Vagina (tissue), 2 donors: ENCODE measurements at regions not wholly inside any gene's neighbourhood (a gene's known extent, or its start where the extent isn't known, plus 50 kb on each side); places are given as distances from the start of the nearest gene placed in this dataset.

ENCODE experiments used
- DNase-seq, 2 donors: peaks; one replicate each; pipeline ENCODE4 v3.0.0-alpha.2; 2017; ENCODE audit errors: extremely low spot score in 2 of 2
- H3K27ac ChIP-seq: fragments of 200-600 bp; sonication (generic); one replicate; pipeline ENCODE4 v1.5.1; 2019
- H3K27me3 ChIP-seq: fragments of 200-600 bp; sonication (generic); one replicate; pipeline ENCODE4 v1.5.1; 2019
- H3K36me3 ChIP-seq, 2 donors: fragments of 200-600 bp; sonication (generic); one replicate each; pipeline ENCODE4 v1.5.1; 2017 to 2019
- H3K4me1 ChIP-seq: fragments of 200-600 bp; sonication (generic); one replicate; pipeline ENCODE4 v1.5.1; 2019
- H3K4me3 ChIP-seq, 2 donors: fragments of 200-600 bp; sonication (generic); 1 replicate in 1 of 2; 2 replicates in 1 of 2; pipeline ENCODE4 v1.5.1; 2016 to 2019
- H3K9me3 ChIP-seq: fragments of 200-600 bp; sonication (generic); one replicate; pipeline ENCODE4 v1.5.1; 2019
- POLR2A ChIP-seq, 2 donors: fragments of 450-650 bp; IDR thresholded peaks; one replicate each; pipeline ENCODE4 v1.6.1; 2017; ENCODE audit warnings: antibody characterized with exemption in 2 of 2, mild to moderate bottlenecking in 2 of 2, moderate library complexity in 2 of 2
- POLR2AphosphoS5 ChIP-seq, 2 donors: sonication (generic); formaldehyde crosslinking; IDR thresholded peaks; one replicate each; pipeline ENCODE4 v1.9.0; 2017; ENCODE audit warnings: antibody characterized with exemption in 2 of 2, mild to moderate bottlenecking in 2 of 2, low read depth in 1 of 2; ENCODE audit not compliant: insufficient read depth in 1 of 2
- intact Hi-C: fragments of 100-400 bp; cut with DNase I; formaldehyde crosslinking; loops from one replicate; pipeline ENCODE4 v1.15.1; 2023
- TF ChIP-seq, protein P1 (sequence below), 3 experiments: fragments of 450-650 bp in 2 of 3; fragments of 200-600 bp in 1 of 3; sonication (generic) in 1 of 3; IDR thresholded peaks; one replicate each; pipeline ENCODE4 v1.5.1; 2017 to 2019; ENCODE audit warnings: antibody characterized with exemption in 3 of 3, mild to moderate bottlenecking in 2 of 3, moderate library complexity in 2 of 3

DNA sequence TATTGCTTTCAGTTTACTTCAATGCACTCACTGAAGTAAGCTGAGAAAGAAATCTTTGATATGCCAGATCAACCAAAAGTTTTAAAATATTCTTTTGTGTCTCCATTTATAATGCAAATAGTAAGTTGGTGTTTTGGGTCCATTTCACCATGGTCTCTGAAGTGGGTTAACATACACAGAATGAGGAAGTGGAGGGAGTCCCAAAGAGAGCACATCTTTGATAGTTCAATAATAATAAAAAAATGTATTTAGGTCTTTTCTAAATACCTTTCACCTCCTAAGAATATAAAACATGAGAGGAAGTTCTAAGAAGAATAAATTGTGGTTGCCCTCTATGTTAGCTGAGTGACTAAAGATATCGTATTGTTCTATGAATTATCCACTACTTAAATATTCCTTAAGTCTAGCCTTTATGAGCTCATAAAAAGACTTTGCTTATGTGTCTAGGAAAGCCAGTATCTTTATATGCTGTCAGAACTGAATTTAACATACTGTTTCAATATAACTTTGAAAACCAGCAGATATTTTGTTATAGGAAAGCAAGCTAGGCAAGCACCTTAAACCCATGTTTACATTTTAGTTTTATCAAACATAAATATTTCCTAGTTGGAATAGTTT, 148.7 kb upstream of the ZEB2 start:
- intact Hi-C loops = no loop called here
- H3K27me3 ChIP-seq = no peaks in the 10 kb centered on the region
- H3K4me1 ChIP-seq = no peaks in the 10 kb centered on the region
- TF ChIP-seq, protein P1, sequence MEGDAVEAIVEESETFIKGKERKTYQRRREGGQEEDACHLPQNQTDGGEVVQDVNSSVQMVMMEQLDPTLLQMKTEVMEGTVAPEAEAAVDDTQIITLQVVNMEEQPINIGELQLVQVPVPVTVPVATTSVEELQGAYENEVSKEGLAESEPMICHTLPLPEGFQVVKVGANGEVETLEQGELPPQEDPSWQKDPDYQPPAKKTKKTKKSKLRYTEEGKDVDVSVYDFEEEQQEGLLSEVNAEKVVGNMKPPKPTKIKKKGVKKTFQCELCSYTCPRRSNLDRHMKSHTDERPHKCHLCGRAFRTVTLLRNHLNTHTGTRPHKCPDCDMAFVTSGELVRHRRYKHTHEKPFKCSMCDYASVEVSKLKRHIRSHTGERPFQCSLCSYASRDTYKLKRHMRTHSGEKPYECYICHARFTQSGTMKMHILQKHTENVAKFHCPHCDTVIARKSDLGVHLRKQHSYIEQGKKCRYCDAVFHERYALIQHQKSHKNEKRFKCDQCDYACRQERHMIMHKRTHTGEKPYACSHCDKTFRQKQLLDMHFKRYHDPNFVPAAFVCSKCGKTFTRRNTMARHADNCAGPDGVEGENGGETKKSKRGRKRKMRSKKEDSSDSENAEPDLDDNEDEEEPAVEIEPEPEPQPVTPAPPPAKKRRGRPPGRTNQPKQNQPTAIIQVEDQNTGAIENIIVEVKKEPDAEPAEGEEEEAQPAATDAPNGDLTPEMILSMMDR (IDR thresholded peaks at IDR 0.05) = no peak
- no peak for TF ChIP-seq POLR2A (IDR thresholded peaks at IDR 0.05)
- no peak for TF ChIP-seq POLR2AphosphoS5 (IDR thresholded peaks at IDR 0.05; ENCODE audit: insufficient read depth in 1 of 2, low read depth in 1 of 2)
- no peak overlapping the region for H3K4me3 ChIP-seq
- H3K9me3 ChIP-seq = no peaks in the 10 kb centered on the region
- H3K36me3 ChIP-seq = no peaks in the 10 kb centered on the region
- no peak overlapping the region for H3K27ac ChIP-seq
- no peak for DNase-seq

DNA sequence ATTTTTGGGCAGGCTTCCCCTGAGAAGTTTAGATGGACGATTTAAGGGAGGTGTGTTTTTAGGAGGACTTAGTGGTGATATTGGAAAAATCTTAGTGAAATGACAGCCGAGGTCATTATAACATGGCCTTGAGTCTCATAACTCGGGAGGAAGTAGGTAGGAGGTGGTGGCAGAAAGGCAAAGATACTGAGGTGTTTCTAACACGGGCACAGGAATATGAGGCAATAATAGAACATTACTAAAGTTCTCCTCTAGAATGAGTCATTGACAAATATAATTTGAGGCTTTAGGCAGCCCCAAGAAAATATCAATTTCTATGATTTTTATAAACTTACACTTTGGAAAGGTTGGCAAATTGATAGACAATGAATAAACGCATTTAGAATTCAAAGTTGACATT, 146.1 kb upstream of the ZEB2 start:
- no peaks in the 10 kb centered on the region for H3K36me3 ChIP-seq
- TF ChIP-seq, protein P1 (IDR thresholded peaks at IDR 0.05) = no peak
- TF ChIP-seq POLR2AphosphoS5 (IDR thresholded peaks at IDR 0.05; ENCODE audit: insufficient read depth in 1 of 2, low read depth in 1 of 2) (no peak), POLR2A (IDR thresholded peaks at IDR 0.05) (no peak)
- no peak overlapping the region for H3K27ac ChIP-seq
- no peaks in the 10 kb centered on the region for H3K27me3 ChIP-seq
- no peak for DNase-seq
- no peaks in the 10 kb centered on the region for H3K9me3 ChIP-seq
- no peaks in the 10 kb centered on the region for H3K4me1 ChIP-seq
- H3K4me3 ChIP-seq = no peak overlapping the region
- intact Hi-C loops = no loop called here

DNA sequence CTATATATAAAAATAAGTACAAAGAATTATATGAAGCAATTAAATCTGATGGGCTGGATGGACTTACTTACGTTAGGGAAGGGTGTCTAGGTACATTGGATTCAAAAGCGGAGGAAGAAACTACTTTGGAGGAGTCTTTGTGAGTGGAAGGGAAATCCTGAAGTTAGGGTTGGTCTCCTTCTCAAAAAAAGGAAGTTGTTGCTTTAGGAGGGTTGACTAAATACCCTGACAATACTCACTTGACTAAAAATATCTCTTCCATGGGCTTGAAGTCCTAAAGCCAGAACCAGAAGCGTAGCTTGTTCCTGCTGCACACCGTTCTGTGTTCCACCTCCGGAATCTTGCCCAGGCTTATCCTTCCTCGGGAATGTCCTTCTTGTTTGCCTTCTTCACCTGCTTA, 143.3 kb upstream of the ZEB2 start:
- Histone ChIP-seq H3K27ac (no peak overlapping the region), H3K27me3 (no peaks in the 10 kb centered on the region), H3K4me3 (no peak overlapping the region), H3K36me3 (no peaks in the 10 kb centered on the region), H3K9me3 (no peaks in the 10 kb centered on the region), H3K4me1 (no peaks in the 10 kb centered on the region)
- DNase-seq = no peak
- intact Hi-C loops = no loop called here
- TF ChIP-seq, protein P1 (IDR thresholded peaks at IDR 0.05) = no peak
- TF ChIP-seq POLR2A (IDR thresholded peaks at IDR 0.05) = no peak
- no peak for TF ChIP-seq POLR2AphosphoS5 (IDR thresholded peaks at IDR 0.05; ENCODE audit: insufficient read depth in 1 of 2, low read depth in 1 of 2)

DNA sequence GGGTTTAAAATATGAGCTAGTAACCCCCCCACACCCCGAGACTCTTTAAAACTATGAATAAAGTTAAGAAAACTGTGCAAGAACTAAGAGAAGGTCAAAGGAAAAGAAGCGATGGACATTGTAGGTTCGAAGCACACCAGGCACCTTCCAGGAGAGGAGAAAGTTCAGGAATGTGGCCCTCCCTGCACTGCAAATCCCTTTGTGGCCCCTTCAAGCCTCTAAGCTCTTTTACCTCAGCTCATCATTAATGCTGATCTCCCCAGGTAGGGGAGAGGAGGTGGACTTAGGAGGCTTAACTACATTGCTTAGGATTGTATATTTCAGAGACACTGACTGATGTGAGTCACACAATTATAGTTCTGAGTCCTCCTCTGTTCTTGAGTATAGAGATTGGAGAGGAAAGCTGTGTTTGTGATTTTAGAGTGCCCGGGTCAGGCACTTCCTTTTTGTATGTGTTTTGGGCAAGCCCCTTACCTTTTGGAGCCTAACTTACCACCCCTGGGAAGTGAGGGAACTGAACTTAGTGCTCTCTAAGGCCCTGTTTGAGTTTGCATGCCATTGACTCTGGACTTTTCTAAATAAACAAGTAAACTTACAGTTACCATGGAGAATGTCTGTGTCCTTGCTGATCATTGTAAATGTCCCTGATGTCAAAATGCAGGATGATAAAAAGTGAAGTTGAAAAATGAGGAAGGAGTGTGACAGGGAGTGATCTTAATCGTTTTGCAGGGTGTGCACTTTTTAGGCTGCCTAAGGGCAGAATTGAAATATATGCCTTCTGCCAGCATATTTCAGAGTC, 140.8 kb upstream of the ZEB2 start:
- TF ChIP-seq POLR2AphosphoS5 (IDR thresholded peaks at IDR 0.05; ENCODE audit: insufficient read depth in 1 of 2, low read depth in 1 of 2) (no peak), POLR2A (IDR thresholded peaks at IDR 0.05) (no peak)
- TF ChIP-seq, protein P1 (IDR thresholded peaks at IDR 0.05) = no peak
- Histone ChIP-seq H3K27ac (no peak overlapping the region), H3K36me3 (no peaks in the 10 kb centered on the region), H3K9me3 (no peaks in the 10 kb centered on the region), H3K4me3 (no peak overlapping the region), H3K27me3 (no peaks in the 10 kb centered on the region), H3K4me1 (no peaks in the 10 kb centered on the region)
- DNase-seq = no peak
- intact Hi-C loops = no loop called here

DNA sequence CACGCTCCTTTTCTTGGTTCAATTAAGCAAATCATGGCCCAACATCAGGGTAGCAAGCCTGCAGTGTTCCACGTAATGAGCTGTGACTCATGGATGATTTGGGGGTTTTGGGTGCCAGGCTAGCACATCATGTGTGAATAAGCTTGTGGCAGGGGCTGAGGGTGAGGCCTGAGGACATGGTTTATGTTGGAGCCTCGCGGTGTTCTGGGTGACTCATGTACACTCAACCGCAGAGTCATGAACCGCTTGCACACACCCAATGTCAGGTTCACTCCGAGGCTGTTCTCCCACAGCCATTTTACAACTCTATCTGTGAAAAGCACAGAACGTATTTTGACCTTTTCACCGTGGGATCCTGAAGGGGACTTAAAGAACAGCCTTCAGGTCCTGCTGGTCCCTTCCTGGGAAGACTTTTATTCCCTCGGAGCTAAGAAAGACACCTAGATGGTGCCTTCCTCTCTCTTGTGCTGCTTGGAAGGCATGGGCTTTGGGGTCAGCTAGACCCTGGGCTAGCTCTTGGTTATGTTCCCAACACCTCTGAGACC, 139.9 kb upstream of the ZEB2 start:
- Histone ChIP-seq H3K27ac (no peak overlapping the region), H3K4me1 (no peaks in the 10 kb centered on the region), H3K27me3 (no peaks in the 10 kb centered on the region), H3K4me3 (no peak overlapping the region), H3K36me3 (no peaks in the 10 kb centered on the region), H3K9me3 (no peaks in the 10 kb centered on the region)
- TF ChIP-seq POLR2AphosphoS5 (IDR thresholded peaks at IDR 0.05; ENCODE audit: insufficient read depth in 1 of 2, low read depth in 1 of 2) (no peak), POLR2A (IDR thresholded peaks at IDR 0.05) (no peak)
- TF ChIP-seq, protein P1 (IDR thresholded peaks at IDR 0.05) = no peak
- no peak for DNase-seq
- intact Hi-C loops = no loop called here
